GM18909 (cell line): ENCODE measurements at regions not wholly inside any gene's neighbourhood (a gene's known extent, or its start where the extent isn't known, plus 50 kb on each side); places are given as distances from the start of the nearest gene placed in this dataset.

Source experiments
- ATAC-seq: cut with Tn5 transposase; IDR thresholded peaks from one replicate; pipeline ENCODE4 v1.9.1; 2021; ENCODE audit warnings: mild to moderate bottlenecking; ENCODE audit not compliant: unreplicated experiment, poor library complexity

DNA sequence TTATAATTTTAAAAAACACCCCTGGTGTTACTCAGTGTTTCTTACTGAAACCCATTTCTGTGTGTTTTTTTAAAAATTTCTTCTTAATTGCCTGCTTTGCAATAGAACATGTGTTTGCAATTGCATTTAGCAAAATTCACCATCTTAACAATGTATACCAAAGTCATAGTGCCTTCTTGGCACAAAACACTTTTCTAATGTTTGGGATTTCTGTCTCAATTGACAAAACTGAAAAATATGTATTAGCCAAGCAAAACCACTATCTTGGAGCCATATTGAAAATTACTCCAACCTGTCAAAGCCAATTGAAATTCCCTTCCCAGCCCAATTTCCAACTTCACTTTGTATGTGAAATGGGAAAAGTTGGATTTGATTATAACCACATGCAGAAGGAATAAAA is 88.4 kb upstream of the RSPO3 start:
- no peak for ATAC-seq

- no peak for ATAC-seq
Measured at GRCh38 chr6:127030836-127031235, 87.6 kb upstream of the RSPO3 start.

- ATAC-seq = no peak
Measured at GRCh38 chr6:127031511-127031910, 87.0 kb upstream of the RSPO3 start.

DNA sequence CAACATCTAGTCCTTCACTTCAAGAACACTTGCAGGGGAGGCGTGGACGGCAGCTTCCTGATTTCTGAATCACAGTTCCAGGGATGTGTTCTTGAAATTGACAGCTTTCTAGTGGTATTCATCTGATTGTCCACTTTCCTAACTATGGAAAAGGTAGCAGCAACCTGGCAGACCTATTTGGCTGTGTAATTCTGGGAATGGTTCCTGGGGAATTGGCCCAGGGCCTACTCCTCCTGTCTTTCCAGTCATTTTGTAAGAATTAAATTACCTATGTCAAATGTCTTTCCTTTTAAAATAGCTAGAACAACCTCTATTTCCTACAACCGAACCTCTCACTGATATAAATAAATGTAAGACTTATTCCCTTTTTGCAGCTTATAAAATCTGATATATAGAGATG is 85.5 kb upstream of the RSPO3 start:
- ATAC-seq = no peak

- no peak for ATAC-seq
Measured at GRCh38 chr6:127051571-127052260, 66.8 kb upstream of the RSPO3 start.

- ATAC-seq = no peak
Measured at GRCh38 chr6:127053032-127053874, 65.2 kb upstream of the RSPO3 start.

- no peak for ATAC-seq
Measured at GRCh38 chr6:127053875-127054235, 64.6 kb upstream of the RSPO3 start.

DNA sequence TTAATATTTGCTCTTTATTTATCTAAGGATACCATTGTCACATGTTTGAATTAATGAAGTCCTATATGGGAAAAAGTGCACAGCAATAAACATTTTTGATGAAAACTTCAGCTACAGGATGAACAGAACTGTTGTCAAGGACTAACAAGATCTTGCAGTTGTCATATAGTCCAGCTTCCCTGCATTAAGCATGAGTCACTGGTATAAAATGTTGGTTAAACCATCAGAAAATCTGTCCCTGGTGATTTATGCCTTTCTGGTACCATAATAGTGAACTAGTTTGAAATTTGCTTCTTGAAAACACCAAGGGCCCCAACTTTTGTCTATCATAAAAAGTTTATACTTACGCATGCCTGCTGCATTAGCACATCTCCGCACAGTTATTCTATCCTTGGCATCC is 60.4 kb upstream of the RSPO3 start:
- no peak for ATAC-seq

GRCh38 chr6:127058936-127059335 is 59.5 kb upstream of the RSPO3 start:
- no peak for ATAC-seq
